ENCODE measurements at regions not wholly inside any gene's neighbourhood (a gene's known extent, or its start where the extent isn't known, plus 50 kb on each side); places are given as distances from the start of the nearest gene placed in this dataset.

DNA sequence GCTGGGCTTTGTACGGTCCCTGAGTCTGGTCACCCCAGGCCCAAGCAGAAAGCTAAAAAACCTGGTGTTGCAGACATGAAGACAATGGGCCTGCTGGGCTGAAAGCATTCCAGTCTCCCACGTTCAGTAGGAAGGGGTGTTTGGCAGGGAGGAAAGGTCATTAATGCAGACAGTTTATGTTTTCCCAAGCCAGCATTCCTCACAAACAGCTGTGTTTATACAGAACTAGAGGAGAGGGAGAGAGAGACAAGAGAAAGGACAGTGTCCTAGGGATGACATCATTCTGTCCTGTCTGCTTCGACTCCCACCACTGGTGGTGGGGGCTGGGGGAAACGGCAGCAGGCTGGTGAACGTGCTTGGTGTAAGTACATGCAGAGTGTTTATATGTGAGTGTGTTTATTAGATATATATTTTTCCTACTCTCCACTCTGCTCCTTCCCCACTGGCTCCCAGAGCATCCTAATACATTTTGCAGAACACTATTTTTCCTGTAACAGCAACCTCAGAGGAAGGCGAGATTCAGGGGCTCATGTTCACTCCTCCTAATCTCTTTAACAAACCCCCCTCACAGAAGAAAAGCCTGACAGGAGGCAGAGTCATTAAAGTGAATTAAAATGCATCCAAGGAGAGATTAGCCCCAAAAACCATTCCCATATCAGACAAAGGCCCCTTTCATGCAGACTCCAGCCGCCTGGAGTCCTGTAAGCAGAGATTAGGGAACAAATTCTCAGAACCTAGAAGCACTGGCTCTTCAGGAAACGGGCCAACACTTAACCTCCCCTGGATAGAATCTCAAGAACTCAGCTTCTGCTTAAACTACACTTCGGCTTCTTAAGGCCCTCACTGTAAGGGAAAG is 380.4 kb downstream of the TNS1 start:
- Mint-ChIP-seq H3K9me3 (no peaks in the 10 kb centered on the region), H3K27me3 (no peaks in the 10 kb centered on the region), H3K4me3 (no peak overlapping the region), H3K27ac (no peak overlapping the region), H3K36me3 (no peaks in the 10 kb centered on the region), H3K4me1 (no peaks in the 10 kb centered on the region)

DNA sequence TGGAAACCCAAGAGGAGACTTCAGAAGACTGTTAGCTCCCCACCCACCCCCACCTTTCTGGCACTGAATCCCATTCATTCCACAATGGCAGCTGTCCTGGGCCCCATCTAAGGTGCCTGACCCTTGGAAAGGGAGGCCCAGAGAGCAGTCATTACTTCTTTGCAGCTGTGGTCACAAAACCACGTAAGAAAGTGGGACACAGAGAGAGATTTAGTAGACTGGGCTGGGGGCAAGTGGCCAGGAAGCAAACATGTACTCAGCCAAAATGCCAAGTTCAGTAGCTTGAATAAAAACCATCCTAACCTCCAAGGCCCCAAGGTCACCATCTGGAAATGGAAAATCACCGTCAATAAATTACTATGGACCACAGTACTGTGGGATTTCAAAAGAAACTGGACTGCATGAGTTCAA is 381.4 kb downstream of the TNS1 start:
- Mint-ChIP-seq H3K9me3 (no peaks in the 10 kb centered on the region), H3K4me1 (no peaks in the 10 kb centered on the region), H3K4me3 (no peak overlapping the region), H3K36me3 (no peaks in the 10 kb centered on the region), H3K27me3 (no peaks in the 10 kb centered on the region), H3K27ac (no peak overlapping the region)

DNA sequence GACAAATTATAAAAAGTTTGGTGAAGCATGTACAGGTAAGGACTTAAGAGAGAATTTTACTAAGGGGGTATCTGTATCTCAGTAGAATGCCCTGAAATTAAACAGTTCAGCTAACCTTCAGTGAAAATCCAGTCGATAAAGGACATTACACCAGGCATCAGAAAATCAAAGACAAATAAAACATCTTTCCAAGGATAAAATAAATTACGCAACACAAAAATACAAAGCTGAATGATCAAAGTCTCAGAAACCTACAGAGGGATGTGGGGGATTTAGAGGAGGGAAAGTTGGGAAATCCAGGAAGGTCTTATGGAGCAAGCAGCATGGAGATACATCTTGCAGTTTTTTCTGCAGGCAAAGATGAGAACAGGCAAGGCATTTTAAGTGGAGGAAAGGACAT is 384.1 kb downstream of the TNS1 start:
- H3K36me3 Mint-ChIP-seq, result no peaks in the 10 kb centered on the region
- H3K4me1 Mint-ChIP-seq, result no peaks in the 10 kb centered on the region
- no peak overlapping the region for H3K4me3 Mint-ChIP-seq
- peaks cover 1% of the 10 kb centered on the region for H3K27me3 Mint-ChIP-seq
- no peaks in the 10 kb centered on the region for H3K9me3 Mint-ChIP-seq
- H3K27ac Mint-ChIP-seq, result no peak overlapping the region

DNA sequence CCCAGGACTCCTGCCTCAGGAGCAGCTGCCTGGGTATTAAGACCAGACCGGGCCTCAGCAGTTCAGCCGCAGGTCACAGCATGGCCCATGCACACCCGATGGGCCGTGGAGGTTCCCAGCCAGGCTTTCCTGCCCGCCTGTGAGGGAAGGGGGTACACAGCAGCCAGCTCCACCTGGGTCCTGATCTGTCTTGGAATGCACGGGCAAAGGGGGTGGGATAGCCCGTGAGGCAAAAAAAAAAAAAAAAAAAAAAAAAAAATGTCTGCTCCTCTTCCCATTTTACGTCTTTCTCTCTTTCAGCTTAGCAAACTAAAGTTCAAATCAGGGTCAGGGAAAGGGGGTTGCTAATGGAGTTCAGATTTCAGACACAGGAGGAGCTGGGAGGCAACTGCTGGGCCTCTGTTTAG is 385.2 kb downstream of the TNS1 start:
- Mint-ChIP-seq H3K9me3 (no peaks in the 10 kb centered on the region), H3K4me3 (no peak overlapping the region), H3K27ac (no peak overlapping the region), H3K27me3 (peaks cover 1% of the 10 kb centered on the region), H3K4me1 (no peaks in the 10 kb centered on the region), H3K36me3 (no peaks in the 10 kb centered on the region)

DNA sequence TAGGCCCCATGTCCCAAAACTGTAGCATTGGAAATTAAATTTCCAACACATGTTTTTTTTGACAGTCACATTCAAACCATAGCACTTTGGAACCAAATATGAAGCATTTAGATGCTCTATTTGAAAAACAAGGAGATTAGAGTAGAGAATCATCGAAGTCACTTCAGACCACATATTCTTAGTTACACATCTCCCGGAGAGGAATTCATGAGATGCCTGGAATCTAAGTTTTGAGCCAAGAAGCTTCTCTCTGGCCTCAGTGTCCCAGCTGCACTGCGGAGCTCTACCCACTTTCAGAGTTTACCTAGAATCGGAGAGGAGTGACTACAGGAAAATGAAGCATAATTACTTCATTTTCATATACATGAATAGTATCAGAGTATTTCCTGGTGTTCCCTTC is 385.9 kb downstream of the TNS1 start:
- Mint-ChIP-seq H3K9me3 (no peaks in the 10 kb centered on the region), H3K27ac (no peak overlapping the region), H3K36me3 (no peaks in the 10 kb centered on the region)

DNA sequence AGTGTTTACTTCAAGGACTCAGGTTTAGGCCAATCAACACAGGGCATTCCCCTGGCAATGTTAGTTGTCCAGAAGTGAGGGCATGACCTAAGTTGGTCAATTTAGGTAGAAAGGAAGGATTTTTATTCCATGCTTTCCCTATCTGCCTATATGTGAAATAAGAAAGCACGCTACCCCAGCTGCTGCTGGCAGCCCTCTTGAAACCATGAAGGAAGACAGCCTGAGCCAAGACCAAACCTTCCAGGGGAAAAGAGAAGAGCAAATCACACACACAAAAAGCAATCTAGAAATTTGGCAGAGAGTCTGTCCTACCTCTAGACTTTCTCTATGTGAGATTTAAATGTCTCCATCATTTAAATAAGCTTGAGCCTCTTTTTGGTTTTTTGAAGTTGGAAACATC is 387.6 kb downstream of the TNS1 start:
- Mint-ChIP-seq H3K27ac (no peak overlapping the region), H3K4me3 (no peak overlapping the region), H3K4me1 (peaks cover 4 to 10% (median 5%) of the 10 kb centered on the region in 3 donors), H3K36me3 (no peaks in the 10 kb centered on the region), H3K9me3 (no peaks in the 10 kb centered on the region), H3K27me3 (peaks cover 1% of the 10 kb centered on the region)

More for the DNA sequence above, 385.9 kb downstream of the TNS1 start:
- no peak overlapping the region for H3K4me3 Mint-ChIP-seq
- H3K4me1 Mint-ChIP-seq, result peaks cover 0 to 2% (median 0%) of the 10 kb centered on the region in 3 donors
- H3K27me3 Mint-ChIP-seq, result peaks cover 1% of the 10 kb centered on the region

DNA sequence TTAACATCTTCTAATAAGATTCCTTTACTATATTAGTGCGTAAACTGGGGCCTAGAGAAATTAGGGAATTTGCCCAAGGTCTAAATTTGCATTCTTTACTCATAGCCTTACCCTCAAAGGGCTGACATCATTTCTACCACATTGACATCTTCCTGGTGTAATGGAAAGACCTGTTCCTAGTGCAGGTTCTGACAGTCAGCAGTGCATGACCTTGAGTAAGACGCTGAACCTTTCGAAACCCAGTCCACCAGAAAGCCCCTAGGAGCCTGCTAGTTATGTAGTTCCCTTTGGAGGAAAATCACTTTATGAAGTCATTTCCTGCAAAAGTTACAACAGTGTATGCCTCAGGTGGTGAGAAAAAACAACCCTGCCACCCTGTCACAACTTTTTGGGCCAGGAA is 388.3 kb downstream of the TNS1 start:
- H3K9me3 Mint-ChIP-seq, result no peaks in the 10 kb centered on the region
- no peak overlapping the region for H3K27ac Mint-ChIP-seq
- peaks cover 4 to 10% (median 5%) of the 10 kb centered on the region in 3 donors for H3K4me1 Mint-ChIP-seq
- peaks cover 4% of the 10 kb centered on the region for H3K27me3 Mint-ChIP-seq
- H3K36me3 Mint-ChIP-seq, result no peaks in the 10 kb centered on the region
- H3K4me3 Mint-ChIP-seq, result no peak overlapping the region

DNA sequence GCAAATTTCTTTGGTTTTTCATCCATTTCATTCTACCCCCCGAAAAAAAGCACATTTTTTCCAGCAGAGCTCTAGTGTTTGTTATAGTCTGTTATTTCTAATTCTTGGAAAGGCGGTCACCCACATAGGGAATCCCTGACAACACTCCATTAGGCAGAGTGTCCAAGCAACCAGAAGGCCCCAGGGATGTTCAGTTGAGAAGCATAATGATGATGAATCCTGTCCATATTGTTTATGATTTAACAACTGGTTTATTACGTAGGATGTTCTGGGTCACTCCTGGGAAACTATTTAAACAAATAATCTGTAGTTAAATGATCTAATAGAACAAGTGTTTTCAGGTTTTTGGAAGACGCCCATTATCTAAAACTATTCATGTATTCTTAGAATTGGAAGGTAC is 388.7 kb downstream of the TNS1 start:
- Mint-ChIP-seq H3K4me1 (peaks cover 4 to 10% (median 5%) of the 10 kb centered on the region in 3 donors), H3K27ac (no peak overlapping the region), H3K36me3 (no peaks in the 10 kb centered on the region), H3K27me3 (peaks cover 5% of the 10 kb centered on the region), H3K9me3 (no peaks in the 10 kb centered on the region), H3K4me3 (peak overlapping the region in 1 of 4 donors; percentile 58)

DNA sequence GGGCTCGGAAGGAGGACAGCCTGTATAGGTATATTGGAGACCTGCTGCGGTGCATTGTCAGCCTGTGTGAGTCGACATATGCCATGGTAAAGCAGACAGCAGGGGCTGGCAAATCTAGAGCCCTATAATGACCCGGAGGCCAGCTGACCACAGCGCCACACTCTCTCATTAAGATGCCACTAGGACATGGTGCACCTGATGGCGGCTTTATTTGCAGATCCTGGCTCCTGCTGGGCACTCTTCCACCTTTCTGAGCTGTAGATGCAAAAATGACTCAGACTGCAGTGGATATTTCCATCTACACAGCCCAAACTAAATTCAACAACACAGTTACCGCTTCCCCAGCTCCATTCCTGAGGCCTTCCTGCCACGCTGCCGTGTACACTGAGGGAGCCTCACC is 389.9 kb downstream of the TNS1 start:
- Mint-ChIP-seq H3K27ac (no peak overlapping the region), H3K4me1 (peaks cover 4 to 10% (median 5%) of the 10 kb centered on the region in 3 donors), H3K4me3 (no peak overlapping the region), H3K27me3 (peaks cover 9% of the 10 kb centered on the region), H3K36me3 (no peaks in the 10 kb centered on the region), H3K9me3 (no peaks in the 10 kb centered on the region)

DNA sequence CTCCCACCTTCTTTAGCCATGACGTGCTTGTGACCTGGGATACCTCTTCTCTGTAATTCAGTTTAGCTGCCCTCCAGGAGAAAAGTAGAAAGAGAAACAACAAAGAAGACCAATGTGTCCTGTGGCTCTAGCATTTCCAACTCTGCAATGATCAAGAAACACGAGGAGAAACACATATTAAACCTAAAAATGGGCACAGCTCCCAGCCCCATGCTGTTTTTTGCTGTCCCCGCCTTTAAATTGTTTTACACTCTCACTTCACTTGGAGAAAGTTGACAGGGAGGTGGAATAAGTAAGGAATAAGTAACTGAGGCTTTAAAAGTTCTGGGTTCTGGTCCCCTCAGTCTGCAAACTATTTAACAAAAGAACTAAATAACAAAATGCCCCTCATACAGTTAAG is 390.6 kb downstream of the TNS1 start:
- Mint-ChIP-seq H3K36me3 (no peaks in the 10 kb centered on the region), H3K4me1 (peaks cover 4 to 10% (median 5%) of the 10 kb centered on the region in 3 donors), H3K27me3 (peaks cover 9% of the 10 kb centered on the region), H3K27ac (no peak overlapping the region), H3K4me3 (no peak overlapping the region), H3K9me3 (no peaks in the 10 kb centered on the region)

DNA sequence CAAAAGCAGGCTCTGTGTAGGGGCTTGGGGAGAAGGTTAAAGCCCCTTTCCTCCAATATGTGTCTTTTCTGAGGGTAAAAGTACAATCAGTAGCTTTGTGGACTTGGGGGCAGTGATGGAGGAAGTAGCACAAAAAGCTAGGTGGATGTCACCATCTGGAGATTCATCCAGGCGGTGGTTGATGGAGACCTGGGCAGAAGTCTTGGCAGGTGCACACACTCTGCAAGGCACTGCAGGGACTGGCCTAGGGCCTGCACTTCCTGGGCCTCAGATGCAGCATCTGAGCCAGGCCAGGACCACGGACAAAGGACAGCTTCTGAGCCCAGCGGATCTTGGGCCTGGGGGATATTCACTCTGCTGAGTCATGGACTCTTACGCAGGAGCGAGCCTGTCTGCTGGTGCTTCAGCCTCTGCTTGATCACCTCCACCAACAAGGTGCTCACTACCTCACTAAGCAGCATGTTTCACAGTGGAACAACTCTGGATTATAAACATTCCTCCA is 391.1 kb downstream of the TNS1 start:
- Mint-ChIP-seq H3K4me3 (no peak overlapping the region), H3K36me3 (no peaks in the 10 kb centered on the region), H3K27ac (no peak overlapping the region), H3K27me3 (peaks cover 9% of the 10 kb centered on the region), H3K9me3 (no peaks in the 10 kb centered on the region), H3K4me1 (peaks cover 4 to 10% (median 5%) of the 10 kb centered on the region in 3 donors)

DNA sequence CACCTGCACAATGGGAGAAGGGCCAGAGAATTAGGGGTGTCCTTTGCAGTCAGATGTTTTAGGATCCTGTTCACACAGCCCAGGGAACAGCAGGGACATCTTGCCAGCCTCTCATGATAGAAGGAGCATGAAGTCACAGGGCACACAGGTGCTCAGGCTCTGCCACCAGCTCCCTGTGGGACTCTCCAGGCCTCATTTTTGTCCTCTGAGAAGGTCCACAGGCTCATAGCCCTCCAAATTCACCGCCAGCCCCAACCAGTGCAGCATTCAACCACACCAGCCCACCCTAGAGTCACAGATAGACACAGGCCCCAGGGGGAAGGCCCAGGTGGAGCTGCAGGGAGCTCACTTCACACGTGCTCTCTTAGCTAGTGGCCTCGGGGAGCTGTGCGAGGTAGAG is 391.7 kb downstream of the TNS1 start:
- Mint-ChIP-seq H3K9me3 (no peaks in the 10 kb centered on the region), H3K36me3 (no peaks in the 10 kb centered on the region), H3K4me3 (peak overlapping the region in 1 of 4 donors; percentile 82)

DNA sequence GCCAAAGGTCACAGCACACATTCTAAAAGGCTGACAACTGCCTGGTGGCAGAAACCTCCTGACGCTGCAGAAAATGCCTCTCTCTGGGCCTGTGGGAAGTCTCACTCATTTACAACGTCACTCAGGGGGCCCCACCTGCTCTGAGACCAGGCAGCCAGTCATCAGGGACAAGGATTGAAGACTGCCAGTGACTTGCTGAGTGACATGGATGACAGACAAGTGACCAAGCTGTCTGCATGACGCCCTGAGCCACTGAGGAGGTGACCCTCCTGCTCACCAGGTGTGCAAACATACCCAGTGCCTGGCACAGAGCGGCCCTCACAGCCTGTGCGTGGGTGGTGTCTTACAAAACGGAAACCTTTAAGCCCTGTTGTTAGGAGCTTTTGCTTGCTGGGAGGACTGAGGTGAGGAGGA is 392.4 kb downstream of the TNS1 start:
- Mint-ChIP-seq H3K27me3 (peaks cover 7% of the 10 kb centered on the region), H3K4me3 (peak overlapping the region in 1 of 4 donors; percentile 82), H3K4me1 (peaks cover 4 to 10% (median 5%) of the 10 kb centered on the region in 3 donors), H3K9me3 (no peaks in the 10 kb centered on the region), H3K36me3 (no peaks in the 10 kb centered on the region), H3K27ac (peak overlapping the region in 2 of 3 donors; percentile 6 to 94)

More for the DNA sequence above, 391.7 kb downstream of the TNS1 start:
- Mint-ChIP-seq H3K27ac (peak overlapping the region in 2 of 3 donors; percentile 68 to 94), H3K4me1 (peaks cover 4 to 10% (median 5%) of the 10 kb centered on the region in 3 donors), H3K27me3 (peaks cover 7% of the 10 kb centered on the region)

DNA sequence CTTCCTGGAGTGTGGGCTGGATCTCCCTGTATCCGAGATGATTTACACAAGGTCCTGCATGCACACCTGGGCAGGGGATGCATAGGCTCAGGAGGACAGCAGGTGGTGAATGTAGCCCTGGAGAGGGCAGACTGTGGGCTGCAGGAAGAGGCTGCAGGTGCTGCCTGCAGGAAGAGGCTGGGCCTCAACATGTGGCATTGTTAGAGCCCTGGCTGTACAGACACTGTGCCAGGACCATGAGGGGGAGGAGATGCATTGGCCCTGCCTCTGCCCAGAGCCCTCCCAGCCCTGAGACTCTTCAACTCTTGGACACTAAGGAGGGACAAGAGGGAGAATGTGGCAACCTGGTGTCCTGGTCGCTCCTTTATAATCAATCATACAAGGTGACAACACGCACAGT is 392.8 kb downstream of the TNS1 start:
- Mint-ChIP-seq H3K4me3 (peak overlapping the region in 1 of 4 donors; percentile 70), H3K4me1 (peaks cover 4 to 10% (median 5%) of the 10 kb centered on the region in 3 donors), H3K36me3 (no peaks in the 10 kb centered on the region), H3K27me3 (peaks cover 7% of the 10 kb centered on the region), H3K27ac (no peak overlapping the region), H3K9me3 (no peaks in the 10 kb centered on the region)

DNA sequence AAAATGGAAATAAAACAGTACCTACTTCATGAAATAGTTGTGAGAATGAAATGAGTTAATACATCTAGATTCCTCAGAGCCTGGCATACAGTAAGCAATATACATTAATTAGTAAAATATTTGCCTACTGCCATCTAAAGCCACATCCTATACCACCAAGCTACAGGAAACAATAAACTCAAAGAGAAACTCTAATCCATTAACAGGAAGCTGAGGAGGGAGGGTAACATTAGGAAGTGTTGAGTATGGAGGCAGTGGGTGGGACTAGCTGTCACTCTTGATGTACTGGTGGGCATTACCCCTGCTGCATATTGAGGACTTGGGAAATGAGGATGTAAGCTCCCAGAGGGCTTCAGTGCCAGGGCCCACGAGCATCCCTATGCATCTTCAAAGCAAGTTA is 396.5 kb downstream of the TNS1 start:
- H3K36me3 Mint-ChIP-seq, result no peaks in the 10 kb centered on the region
- no peak overlapping the region for H3K4me3 Mint-ChIP-seq
- H3K27me3 Mint-ChIP-seq, result peaks cover 7% of the 10 kb centered on the region
- no peak overlapping the region for H3K27ac Mint-ChIP-seq
- H3K4me1 Mint-ChIP-seq, result peaks cover 4 to 7% (median 5%) of the 10 kb centered on the region in 3 donors
- H3K9me3 Mint-ChIP-seq, result no peaks in the 10 kb centered on the region

Data from IgD-negative memory B cell (primary cell).